VCaP (cell line): ENCODE measurements at regions not wholly inside any gene's neighbourhood (a gene's known extent, or its start where the extent isn't known, plus 50 kb on each side); places are given as distances from the start of the nearest gene placed in this dataset.

Experiments
- H3K27ac ChIP-seq: fragments of 450-650 bp; 2 replicates; pipeline ENCODE4 v1.5.1; 2017
- CTCF ChIP-seq: fragments of 450-650 bp; conservative IDR thresholded peaks from 2 replicates; pipeline ENCODE4 v1.5.1; 2017; ENCODE audit warnings: mild to moderate bottlenecking, moderate library complexity

- H3K27ac ChIP-seq = no peak overlapping the region
- TF ChIP-seq CTCF = no peak
These were observed 1231.6 kb upstream of the CELF2 start for GRCh38 chr10:9786101-9786500.

- TF ChIP-seq CTCF = no peak
- no peak overlapping the region for H3K27ac ChIP-seq
These were observed 1231.1 kb upstream of the CELF2 start for GRCh38 chr10:9786576-9786975.

GRCh38 chr10:9789996-9790395 lies 1227.7 kb upstream of the CELF2 start:
- TF ChIP-seq CTCF = no peak
- no peak overlapping the region for H3K27ac ChIP-seq

- no peak for TF ChIP-seq CTCF
- no peak overlapping the region for H3K27ac ChIP-seq
These were observed 1225.5 kb upstream of the CELF2 start for GRCh38 chr10:9792181-9792580.

GRCh38 chr10:9796564-9796963 lies 1221.1 kb upstream of the CELF2 start:
- no peak for TF ChIP-seq CTCF

GRCh38 chr10:9800011-9800410 lies 1217.7 kb upstream of the CELF2 start:
- H3K27ac ChIP-seq = no peak overlapping the region
- no peak for TF ChIP-seq CTCF

More at GRCh38 chr10:9796564-9796963, 1221.1 kb upstream of the CELF2 start:
- H3K27ac ChIP-seq = no peak overlapping the region

GRCh38 chr10:9800571-9800970 lies 1217.1 kb upstream of the CELF2 start:
- TF ChIP-seq CTCF = no peak
- H3K27ac ChIP-seq = no peak overlapping the region

GRCh38 chr10:9807846-9808245 lies 1209.8 kb upstream of the CELF2 start:
- TF ChIP-seq CTCF = no peak
- H3K27ac ChIP-seq = no peak overlapping the region
